ENCODE measurements at regions not wholly inside any gene's neighbourhood (a gene's known extent, or its start where the extent isn't known, plus 50 kb on each side); places are given as distances from the start of the nearest gene placed in this dataset.

DNA sequence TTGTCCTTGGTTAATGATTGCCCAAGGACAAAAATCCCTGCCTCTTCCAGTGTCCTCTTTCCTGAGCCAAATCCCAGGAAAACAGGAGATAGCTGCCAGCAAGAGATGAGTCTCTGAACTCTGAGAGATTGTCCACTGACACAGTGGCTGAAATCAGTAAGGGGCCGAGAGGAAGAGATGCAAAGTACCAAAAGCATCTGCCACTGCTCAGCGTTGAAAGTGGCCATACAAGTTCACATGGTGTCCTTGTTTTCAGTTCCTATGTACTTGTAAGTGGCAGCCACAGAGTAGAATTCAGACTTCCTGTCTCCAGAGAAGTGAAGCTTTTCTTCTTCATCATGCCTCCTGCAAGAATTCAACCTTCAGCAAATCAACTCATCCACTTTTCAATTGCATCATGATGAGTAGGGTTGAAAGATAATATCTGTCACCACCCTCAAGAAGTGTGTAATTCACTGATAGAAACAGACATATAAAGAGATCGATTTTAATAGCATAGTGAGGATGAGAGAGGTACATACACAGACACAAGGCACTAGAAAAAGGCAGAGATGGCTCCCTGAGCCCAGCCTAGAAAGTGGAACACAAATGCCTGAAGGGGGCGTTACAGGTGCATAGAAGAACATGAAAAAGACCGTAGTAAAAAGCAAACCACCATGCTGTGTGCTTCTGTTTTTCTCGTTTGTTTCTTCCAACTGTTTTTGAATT is 185.8 kb downstream of the MRPL39 start:
- no peaks in the 10 kb centered on the region for H3K36me3 ChIP-seq
- ATAC-seq (ENCODE audit: insufficient number of reproducible peaks, low FRiP score, low read depth), result no peak
- H3K9me3 ChIP-seq, result no peaks in the 10 kb centered on the region
- DNase-seq (ENCODE audit: low spot score), result no peak
- no peak overlapping the region for H3K4me3 ChIP-seq
- H3K27me3 ChIP-seq (replicated peaks; ENCODE audit: insufficient read depth), result no peaks in the 10 kb centered on the region
- no peaks in the 10 kb centered on the region for H3K4me1 ChIP-seq (ENCODE audit: control insufficient read depth in 1 of 2, low read depth in 2 of 2)
- H3K27ac ChIP-seq, result no peak overlapping the region
- TF ChIP-seq, protein P1, sequence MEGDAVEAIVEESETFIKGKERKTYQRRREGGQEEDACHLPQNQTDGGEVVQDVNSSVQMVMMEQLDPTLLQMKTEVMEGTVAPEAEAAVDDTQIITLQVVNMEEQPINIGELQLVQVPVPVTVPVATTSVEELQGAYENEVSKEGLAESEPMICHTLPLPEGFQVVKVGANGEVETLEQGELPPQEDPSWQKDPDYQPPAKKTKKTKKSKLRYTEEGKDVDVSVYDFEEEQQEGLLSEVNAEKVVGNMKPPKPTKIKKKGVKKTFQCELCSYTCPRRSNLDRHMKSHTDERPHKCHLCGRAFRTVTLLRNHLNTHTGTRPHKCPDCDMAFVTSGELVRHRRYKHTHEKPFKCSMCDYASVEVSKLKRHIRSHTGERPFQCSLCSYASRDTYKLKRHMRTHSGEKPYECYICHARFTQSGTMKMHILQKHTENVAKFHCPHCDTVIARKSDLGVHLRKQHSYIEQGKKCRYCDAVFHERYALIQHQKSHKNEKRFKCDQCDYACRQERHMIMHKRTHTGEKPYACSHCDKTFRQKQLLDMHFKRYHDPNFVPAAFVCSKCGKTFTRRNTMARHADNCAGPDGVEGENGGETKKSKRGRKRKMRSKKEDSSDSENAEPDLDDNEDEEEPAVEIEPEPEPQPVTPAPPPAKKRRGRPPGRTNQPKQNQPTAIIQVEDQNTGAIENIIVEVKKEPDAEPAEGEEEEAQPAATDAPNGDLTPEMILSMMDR (IDR thresholded peaks at IDR 0.05), result peak; percentile 30

DNA sequence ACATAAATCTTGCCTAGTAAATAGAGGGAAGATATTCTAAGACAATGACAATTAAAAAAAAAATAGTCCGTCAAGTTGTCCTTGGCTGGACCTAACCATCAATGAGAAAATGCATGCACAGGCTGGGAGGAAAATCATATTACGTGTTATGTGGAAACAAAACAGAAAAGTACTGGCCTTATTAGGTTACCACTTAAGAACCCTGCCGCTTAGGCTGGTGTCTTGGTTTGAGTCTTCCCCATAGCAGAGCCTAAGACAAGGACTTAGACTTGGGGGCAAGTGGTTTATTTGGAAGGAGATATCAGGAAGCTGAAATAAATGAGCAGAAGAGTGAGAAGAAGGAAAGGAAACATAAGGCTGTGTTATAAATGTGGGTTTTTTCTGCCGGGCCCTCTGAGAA is 186.4 kb downstream of the MRPL39 start:
- no peaks in the 10 kb centered on the region for H3K4me1 ChIP-seq (ENCODE audit: control insufficient read depth in 1 of 2, low read depth in 2 of 2)
- TF ChIP-seq, protein P1 (IDR thresholded peaks at IDR 0.05), result no peak
- no peak overlapping the region for H3K27ac ChIP-seq
- DNase-seq (ENCODE audit: low spot score), result no peak
- H3K36me3 ChIP-seq, result no peaks in the 10 kb centered on the region
- H3K27me3 ChIP-seq (replicated peaks; ENCODE audit: insufficient read depth), result no peaks in the 10 kb centered on the region
- ATAC-seq (ENCODE audit: insufficient number of reproducible peaks, low FRiP score, low read depth), result no peak
- no peak overlapping the region for H3K4me3 ChIP-seq
- no peaks in the 10 kb centered on the region for H3K9me3 ChIP-seq

DNA sequence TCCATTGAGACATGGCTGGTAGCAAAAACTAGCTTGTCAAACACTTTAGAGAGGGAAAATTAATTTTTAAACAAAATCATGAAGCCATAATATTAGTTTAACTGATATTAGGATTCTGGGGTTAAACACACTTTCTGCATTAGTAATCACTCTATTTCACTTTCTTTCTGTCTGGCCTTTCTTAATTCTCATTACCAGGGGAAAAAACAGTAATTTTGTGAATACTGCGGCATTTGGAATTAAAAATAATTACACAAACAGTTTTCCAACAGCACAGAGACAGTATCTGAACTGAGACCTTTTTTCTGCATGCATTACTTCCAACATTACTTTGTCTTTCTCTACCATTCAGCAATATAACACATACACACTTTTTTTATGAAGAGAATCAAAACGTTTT is 190.6 kb downstream of the MRPL39 start:
- TF ChIP-seq, protein P1 (IDR thresholded peaks at IDR 0.05), result no peak
- Histone ChIP-seq H3K4me3 (no peak overlapping the region), H3K4me1 (ENCODE audit: control insufficient read depth in 1 of 2, low read depth in 2 of 2) (no peaks in the 10 kb centered on the region), H3K27ac (no peak overlapping the region), H3K27me3 (replicated peaks; ENCODE audit: insufficient read depth) (no peaks in the 10 kb centered on the region), H3K36me3 (no peaks in the 10 kb centered on the region), H3K9me3 (peaks cover 3% of the 10 kb centered on the region)
- no peak for ATAC-seq (ENCODE audit: insufficient number of reproducible peaks, low FRiP score, low read depth)
- no peak for DNase-seq (ENCODE audit: low spot score)

DNA sequence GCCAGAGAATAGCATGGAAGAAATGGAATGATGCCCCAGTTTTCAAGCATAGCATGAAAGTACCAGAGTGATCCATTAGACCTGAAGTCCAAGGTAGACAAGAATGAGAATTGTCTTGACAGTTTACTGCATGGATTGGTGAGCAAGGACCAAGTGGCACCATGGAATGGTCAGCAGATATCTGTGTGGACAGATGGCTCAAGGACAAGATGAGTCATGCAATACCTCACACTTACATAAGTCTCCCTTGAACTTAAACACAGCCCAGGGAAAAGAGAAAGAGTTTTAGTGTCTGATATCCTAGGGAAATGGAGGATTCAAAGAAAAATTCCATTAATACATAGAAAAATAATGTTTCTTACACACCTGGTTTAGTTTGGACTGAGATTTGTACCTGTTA is 195.2 kb downstream of the MRPL39 start:
- TF ChIP-seq, protein P1 (IDR thresholded peaks at IDR 0.05), result no peak
- Histone ChIP-seq H3K27me3 (replicated peaks; ENCODE audit: insufficient read depth) (no peaks in the 10 kb centered on the region), H3K9me3 (peaks cover 3% of the 10 kb centered on the region), H3K4me1 (ENCODE audit: control insufficient read depth in 1 of 2, low read depth in 2 of 2) (no peaks in the 10 kb centered on the region), H3K36me3 (no peaks in the 10 kb centered on the region), H3K27ac (no peak overlapping the region), H3K4me3 (no peak overlapping the region)
- DNase-seq (ENCODE audit: low spot score), result no peak
- ATAC-seq (ENCODE audit: insufficient number of reproducible peaks, low FRiP score, low read depth), result no peak

DNA sequence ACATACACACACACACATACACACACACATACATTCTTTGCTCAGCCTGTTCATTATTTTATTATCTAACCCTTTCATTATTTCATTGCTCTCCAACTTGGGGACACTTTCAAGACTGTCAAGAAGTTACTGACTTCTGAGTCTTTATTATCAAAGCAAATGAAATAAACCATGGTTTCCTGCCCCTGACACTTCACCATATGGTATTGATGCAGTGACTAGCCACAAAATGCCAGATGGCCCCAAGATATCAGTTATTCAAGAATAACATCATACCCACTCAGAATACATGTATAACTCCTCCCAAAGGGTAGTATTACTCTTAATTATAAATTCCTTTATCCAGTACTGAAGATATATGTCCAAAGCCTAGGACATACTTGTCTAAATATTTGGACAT is 197.3 kb downstream of the MRPL39 start:
- no peak for DNase-seq (ENCODE audit: low spot score)
- no peaks in the 10 kb centered on the region for H3K36me3 ChIP-seq
- H3K27ac ChIP-seq, result no peak overlapping the region
- H3K27me3 ChIP-seq (replicated peaks; ENCODE audit: insufficient read depth), result no peaks in the 10 kb centered on the region
- TF ChIP-seq, protein P1 (IDR thresholded peaks at IDR 0.05), result no peak
- H3K4me3 ChIP-seq, result no peak overlapping the region
- H3K9me3 ChIP-seq, result peaks cover 3% of the 10 kb centered on the region
- H3K4me1 ChIP-seq (ENCODE audit: control insufficient read depth in 1 of 2, low read depth in 2 of 2), result no peaks in the 10 kb centered on the region
- no peak for ATAC-seq (ENCODE audit: insufficient number of reproducible peaks, low FRiP score, low read depth)
